Activated CD8-positive, alpha-beta T cell treated with anti-CD3 and anti-CD28 coated beads, Interleukin-2, amount 10 ng/mL, durations not matched to agents 7 days and 5 days (primary cell): ENCODE measurements at regions not wholly inside any gene's neighbourhood (a gene's known extent, or its start where the extent isn't known, plus 50 kb on each side); places are given as distances from the start of the nearest gene placed in this dataset.

ENCODE experiments used
- ATAC-seq: fragments of 150-1000 bp; cut with Tn5 transposase; one replicate; pipeline ENCODE4 v1.10.0; 2021; ENCODE audit warnings: moderate library complexity
- CTCF ChIA-PET: fragments of 350-600 bp; sonication (Branson Sonifier 250); formaldehyde crosslinking; loops from one replicate; lab custom pipeline; 2021; ENCODE audit warnings: antibody characterized with exemption; lab: Charles Lee
- POLR2A ChIA-PET: fragments of 350-600 bp; sonication (Branson Sonifier 250); formaldehyde crosslinking; loops from one replicate; lab custom pipeline; 2021; ENCODE audit warnings: antibody characterized with exemption; lab: Charles Lee
- DNase-seq: peaks from one replicate; pipeline ENCODE4 v3.0.0-alpha.2; 2020
- H3K27ac Mint-ChIP-seq: one replicate; pipeline ENCODE4 v1.8.0; 2021; ENCODE audit warnings: mild to moderate bottlenecking, mixed read lengths
- H3K27me3 Mint-ChIP-seq: one replicate; pipeline ENCODE4 v1.8.0; 2021; ENCODE audit warnings: low read depth, mixed read lengths
- H3K36me3 Mint-ChIP-seq: one replicate; pipeline ENCODE4 v1.8.0; 2021; ENCODE audit warnings: low read depth, mixed read lengths
- H3K4me1 Mint-ChIP-seq: one replicate; pipeline ENCODE4 v1.8.0; 2021; ENCODE audit warnings: low read depth, mixed read lengths
- H3K4me3 Mint-ChIP-seq: one replicate; pipeline ENCODE4 v1.8.0; 2021; ENCODE audit warnings: mild to moderate bottlenecking, mixed read lengths
- H3K9me3 Mint-ChIP-seq: one replicate; pipeline ENCODE4 v1.8.0; 2022; ENCODE audit warnings: mixed read lengths; ENCODE audit not compliant: insufficient read depth

- no peak for ATAC-seq
- no peak overlapping the region for H3K27ac Mint-ChIP-seq
- H3K4me3 Mint-ChIP-seq = no peak overlapping the region
- H3K9me3 Mint-ChIP-seq = no peaks in the 10 kb centered on the region
- DNase-seq = no peak
- peaks cover 15% of the 10 kb centered on the region for H3K4me1 Mint-ChIP-seq
- peaks cover 10% of the 10 kb centered on the region for H3K27me3 Mint-ChIP-seq
- H3K36me3 Mint-ChIP-seq = no peaks in the 10 kb centered on the region
- POLR2A ChIA-PET = no interaction called here
- CTCF ChIA-PET = interaction anchor here (0.9 kb wide), 1 partner anchor 9 kb away, joined by 3 read pairs; no protein-coding TSS in a partner anchor
These were observed 115.8 kb downstream of the ZIC5 start for GRCh38 chr13:99855526-99856420.

DNA sequence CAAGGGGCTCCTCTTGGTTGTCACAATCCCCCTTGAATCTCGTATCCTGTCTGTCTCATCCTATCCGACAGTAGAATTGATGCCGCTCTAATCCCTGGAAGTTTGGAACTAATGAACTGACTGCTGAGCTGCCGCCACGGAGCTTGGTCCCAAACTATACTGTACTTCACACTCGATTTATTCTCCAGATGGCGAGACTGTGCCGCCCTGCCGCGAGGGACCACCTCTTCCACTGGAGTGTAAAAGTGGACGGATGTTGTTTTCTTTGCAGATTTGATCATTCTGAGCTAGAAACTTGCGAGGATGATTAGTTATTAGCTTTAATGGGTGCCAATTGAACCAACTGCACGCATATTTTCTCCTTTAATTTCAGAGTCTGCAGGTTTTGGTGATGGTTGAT is 117.2 kb downstream of the ZIC5 start:
- Mint-ChIP-seq H3K4me1 (peaks cover 8% of the 10 kb centered on the region), H3K27me3 (peaks cover 10% of the 10 kb centered on the region), H3K9me3 (no peaks in the 10 kb centered on the region), H3K36me3 (no peaks in the 10 kb centered on the region), H3K4me3 (no peak overlapping the region), H3K27ac (no peak overlapping the region)
- POLR2A ChIA-PET = no interaction called here
- DNase-seq = no peak
- CTCF ChIA-PET = no interaction called here
- ATAC-seq = no peak

- H3K27ac Mint-ChIP-seq = no peak overlapping the region
- ATAC-seq = no peak
- peaks cover 3% of the 10 kb centered on the region for H3K27me3 Mint-ChIP-seq
- no peaks in the 10 kb centered on the region for H3K9me3 Mint-ChIP-seq
- no peak overlapping the region for H3K4me3 Mint-ChIP-seq
- no peak for DNase-seq
- ChIA-PET POLR2A (no interaction called here), CTCF (interaction anchor here (1.0 kb wide), 1 partner anchor 9 kb away, joined by 3 read pairs; no protein-coding TSS in a partner anchor)
- H3K4me1 Mint-ChIP-seq = no peaks in the 10 kb centered on the region
- no peaks in the 10 kb centered on the region for H3K36me3 Mint-ChIP-seq
These were observed 124.2 kb downstream of the ZIC5 start for GRCh38 chr13:99847318-99847750.

- Mint-ChIP-seq H3K36me3 (no peaks in the 10 kb centered on the region), H3K27me3 (peaks cover 3% of the 10 kb centered on the region), H3K4me3 (no peak overlapping the region), H3K4me1 (no peaks in the 10 kb centered on the region), H3K27ac (no peak overlapping the region), H3K9me3 (no peaks in the 10 kb centered on the region)
- ATAC-seq = no peak
- ChIA-PET CTCF (no interaction called here), POLR2A (no interaction called here)
- DNase-seq = no peak
These were observed 126.2 kb downstream of the ZIC5 start for GRCh38 chr13:99845161-99845874.

- ChIA-PET CTCF (no interaction called here), POLR2A (no interaction called here)
- Mint-ChIP-seq H3K4me1 (no peaks in the 10 kb centered on the region), H3K27ac (no peak overlapping the region), H3K36me3 (no peaks in the 10 kb centered on the region), H3K27me3 (peaks cover 3% of the 10 kb centered on the region), H3K4me3 (no peak overlapping the region), H3K9me3 (no peaks in the 10 kb centered on the region)
- no peak for DNase-seq
- no peak for ATAC-seq
These were observed 127.1 kb downstream of the ZIC5 start for GRCh38 chr13:99844421-99844820.

- Mint-ChIP-seq H3K4me3 (no peak overlapping the region), H3K27ac (no peak overlapping the region), H3K27me3 (peaks cover 3% of the 10 kb centered on the region), H3K9me3 (no peaks in the 10 kb centered on the region), H3K36me3 (no peaks in the 10 kb centered on the region), H3K4me1 (no peaks in the 10 kb centered on the region)
- no peak for ATAC-seq
- POLR2A ChIA-PET = no interaction called here
- CTCF ChIA-PET = no interaction called here
- no peak for DNase-seq
These were observed 127.7 kb downstream of the ZIC5 start for GRCh38 chr13:99843872-99844271.

DNA sequence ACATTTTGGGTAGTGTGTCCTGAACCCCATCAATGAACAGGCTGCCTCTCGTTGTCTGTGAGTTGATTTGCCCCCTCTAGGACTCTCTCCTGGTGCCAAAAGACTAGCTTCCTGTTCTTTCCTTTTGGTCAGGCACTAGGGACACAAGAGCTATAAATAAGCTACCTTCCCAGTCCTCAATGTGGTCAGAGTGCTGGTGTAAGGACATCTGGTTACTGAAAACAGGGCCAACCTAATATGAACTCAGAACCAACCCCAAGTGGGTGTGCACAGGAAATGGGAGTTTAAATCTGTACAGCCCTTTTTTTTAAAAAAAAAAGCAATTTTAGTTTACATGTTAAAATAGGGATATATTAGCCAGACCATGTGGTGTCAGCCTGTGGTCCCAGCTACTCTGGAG is 129.2 kb downstream of the ZIC5 start:
- peaks cover 3% of the 10 kb centered on the region for H3K27me3 Mint-ChIP-seq
- DNase-seq (no peak), ATAC-seq (no peak)
- no peak overlapping the region for H3K27ac Mint-ChIP-seq
- ChIA-PET POLR2A (no interaction called here), CTCF (no interaction called here)
- H3K9me3 Mint-ChIP-seq = no peaks in the 10 kb centered on the region
- no peaks in the 10 kb centered on the region for H3K4me1 Mint-ChIP-seq
- no peak overlapping the region for H3K4me3 Mint-ChIP-seq
- H3K36me3 Mint-ChIP-seq = no peaks in the 10 kb centered on the region

- H3K36me3 Mint-ChIP-seq = no peaks in the 10 kb centered on the region
- no peaks in the 10 kb centered on the region for H3K27me3 Mint-ChIP-seq
- ChIA-PET CTCF (no interaction called here), POLR2A (interaction anchor here (0.6 kb wide), 1 partner anchor 358 kb away, joined by 3 read pairs; no protein-coding TSS in a partner anchor)
- no peak for DNase-seq
- no peaks in the 10 kb centered on the region for H3K4me1 Mint-ChIP-seq
- H3K9me3 Mint-ChIP-seq = no peaks in the 10 kb centered on the region
- H3K27ac Mint-ChIP-seq = no peak overlapping the region
- no peak for ATAC-seq
- H3K4me3 Mint-ChIP-seq = no peak overlapping the region
These were observed 135.3 kb downstream of the ZIC5 start for GRCh38 chr13:99836291-99836690.

GRCh38 chr13:99835442-99835841 is 136.1 kb downstream of the ZIC5 start:
- no peaks in the 10 kb centered on the region for H3K27me3 Mint-ChIP-seq
- ATAC-seq (no peak), DNase-seq (no peak)
- no peaks in the 10 kb centered on the region for H3K36me3 Mint-ChIP-seq
- no peaks in the 10 kb centered on the region for H3K4me1 Mint-ChIP-seq
- no peaks in the 10 kb centered on the region for H3K9me3 Mint-ChIP-seq
- no peak overlapping the region for H3K27ac Mint-ChIP-seq
- CTCF ChIA-PET = no interaction called here
- H3K4me3 Mint-ChIP-seq = no peak overlapping the region
- POLR2A ChIA-PET = interaction anchor here (0.6 kb wide), 1 partner anchor 357 kb away, joined by 3 read pairs; no protein-coding TSS in a partner anchor

DNA sequence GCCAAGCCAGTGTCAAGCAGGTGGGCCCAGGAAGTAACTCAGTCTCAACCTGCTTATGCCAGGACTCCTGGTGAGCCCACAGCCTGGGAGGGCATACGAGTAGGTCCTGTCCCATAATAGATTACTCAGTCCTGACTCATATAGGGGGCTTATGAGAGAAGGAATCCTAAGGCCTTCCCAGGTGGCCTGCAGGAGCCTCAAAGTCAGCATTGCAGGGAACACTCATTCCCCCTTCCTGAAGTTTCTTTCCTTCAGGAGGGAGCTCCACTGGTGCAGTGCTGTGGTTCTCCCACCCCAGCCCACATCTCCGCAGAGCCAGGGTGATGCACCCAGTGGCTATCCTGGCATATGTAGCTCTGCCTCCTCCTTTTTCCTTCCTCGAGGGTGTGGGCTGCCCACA is 137.3 kb downstream of the ZIC5 start:
- no peak for DNase-seq

GRCh38 chr13:99832347-99832746 is 139.2 kb downstream of the ZIC5 start:
- Mint-ChIP-seq H3K36me3 (no peaks in the 10 kb centered on the region), H3K9me3 (no peaks in the 10 kb centered on the region), H3K27me3 (no peaks in the 10 kb centered on the region), H3K27ac (no peak overlapping the region), H3K4me3 (no peak overlapping the region), H3K4me1 (no peaks in the 10 kb centered on the region)
- DNase-seq (no peak), ATAC-seq (no peak)
- ChIA-PET POLR2A (no interaction called here), CTCF (no interaction called here)

More for the DNA sequence above, 137.3 kb downstream of the ZIC5 start:
- Mint-ChIP-seq H3K27me3 (no peaks in the 10 kb centered on the region), H3K36me3 (no peaks in the 10 kb centered on the region), H3K27ac (no peak overlapping the region), H3K9me3 (no peaks in the 10 kb centered on the region), H3K4me3 (no peak overlapping the region), H3K4me1 (no peaks in the 10 kb centered on the region)
- POLR2A ChIA-PET = no interaction called here
- CTCF ChIA-PET = no interaction called here
- ATAC-seq = no peak

- Mint-ChIP-seq H3K9me3 (no peaks in the 10 kb centered on the region), H3K27ac (no peak overlapping the region), H3K27me3 (no peaks in the 10 kb centered on the region), H3K36me3 (no peaks in the 10 kb centered on the region), H3K4me3 (no peak overlapping the region), H3K4me1 (no peaks in the 10 kb centered on the region)
- ChIA-PET POLR2A (no interaction called here), CTCF (no interaction called here)
- DNase-seq (no peak), ATAC-seq (no peak)
These were observed 140.6 kb downstream of the ZIC5 start for GRCh38 chr13:99830931-99831330.
